Neural progenitor cell (in vitro differentiated cells): ENCODE measurements at regions not wholly inside any gene's neighbourhood (a gene's known extent, or its start where the extent isn't known, plus 50 kb on each side); places are given as distances from the start of the nearest gene placed in this dataset.

Source experiments
- DNase-seq: peaks from one replicate; pipeline ENCODE4 v3.0.0-alpha.2; 2016; ENCODE audit warnings: low spot score
- H2AFZ ChIP-seq: fragments of 200-600 bp; sonication (generic); replicated peaks from 2 replicates; pipeline ENCODE4 v1.6.1; 2016; ENCODE audit warnings: antibody characterized with exemption
- H3F3A ChIP-seq: fragments of 200-600 bp; sonication (generic); 2 replicates; pipeline ENCODE4 v1.6.1; 2016; ENCODE audit warnings: antibody characterized with exemption, low read depth
- H3K27ac ChIP-seq: fragments of 200-600 bp; sonication (generic); 2 replicates; pipeline ENCODE4 v1.5.1; 2016; ENCODE audit warnings: mild to moderate bottlenecking
- H3K27me3 ChIP-seq: fragments of 200-600 bp; sonication (generic); 2 replicates; pipeline ENCODE4 v1.6.1; 2016; ENCODE audit warnings: mild to moderate bottlenecking, moderate library complexity
- H3K36me3 ChIP-seq: fragments of 200-600 bp; sonication (generic); 2 replicates; pipeline ENCODE4 v1.5.1; 2016
- H3K4me1 ChIP-seq: fragments of 200-600 bp; sonication (generic); 2 replicates; pipeline ENCODE4 v1.6.1; 2016; ENCODE audit warnings: mixed run types
- H3K4me2 ChIP-seq: fragments of 200-600 bp; sonication (generic); 2 replicates; pipeline ENCODE4 v1.6.1; 2016
- H3K4me3 ChIP-seq: fragments of 200-600 bp; sonication (generic); 2 replicates; pipeline ENCODE4 v1.5.1; 2016
- H3K79me2 ChIP-seq: fragments of 200-600 bp; sonication (generic); 2 replicates; pipeline ENCODE4 v1.6.1; 2016; ENCODE audit warnings: low read depth
- H3K9ac ChIP-seq: fragments of 200-600 bp; sonication (generic); 2 replicates; pipeline ENCODE4 v1.6.1; 2016
- H3K9me3 ChIP-seq: fragments of 200-600 bp; sonication (generic); 2 replicates; pipeline ENCODE4 v1.5.1; 2016; ENCODE audit warnings: low read depth
- H4K20me1 ChIP-seq: fragments of 200-600 bp; sonication (generic); 2 replicates; pipeline ENCODE4 v1.6.1; 2016; ENCODE audit warnings: low read depth
- H3K27ac Mint-ChIP-seq: 3 replicates; pipeline ENCODE4 v1.8.0; 2021; ENCODE audit warnings: mixed read lengths
- H3K27me3 Mint-ChIP-seq: 2 replicates; pipeline ENCODE4 v1.8.0; 2022; ENCODE audit warnings: low read depth, mild to moderate bottlenecking, inconsistent platforms, moderate library complexity, mixed read lengths; ENCODE audit not compliant: insufficient read depth
- H3K36me3 Mint-ChIP-seq: 3 replicates; pipeline ENCODE4 v1.8.0; 2021; ENCODE audit warnings: mixed read lengths
- H3K4me1 Mint-ChIP-seq: 3 replicates; pipeline ENCODE4 v1.8.0; 2021; ENCODE audit warnings: mixed read lengths
- H3K4me3 Mint-ChIP-seq: 3 replicates; pipeline ENCODE4 v1.8.0; 2021; ENCODE audit warnings: mild to moderate bottlenecking, moderate library complexity, mixed read lengths
- H3K9me3 Mint-ChIP-seq: 3 replicates; pipeline ENCODE4 v1.8.0; 2020; ENCODE audit warnings: mixed read lengths
- CTCF ChIP-seq: fragments of 200-600 bp; sonication (generic); IDR thresholded peaks from 2 replicates; pipeline ENCODE4 v1.5.1; 2017; ENCODE audit warnings: antibody characterized with exemption, mild to moderate bottlenecking
- EZH2 ChIP-seq: fragments of 200-600 bp; sonication (generic); IDR thresholded peaks from 2 replicates; pipeline ENCODE4 v1.6.1; 2017; ENCODE audit warnings: antibody characterized with exemption, mild to moderate bottlenecking, moderate library complexity
- EZH2phosphoT487 ChIP-seq: fragments of 200-600 bp; sonication (generic); IDR thresholded peaks from 2 replicates; pipeline ENCODE4 v1.6.1; 2017; ENCODE audit warnings: antibody characterized with exemption

GRCh38 chr13:106291006-106291405 is 244.5 kb downstream of the EFNB2 start:
- H3K9me3 Mint-ChIP-seq: peaks cover 7% of the 10 kb centered on the region
- Histone ChIP-seq H3K9ac (no peak overlapping the region), H3K36me3 (no peaks in the 10 kb centered on the region), H3K4me2 (no peak overlapping the region), H3K79me2 (no peaks in the 10 kb centered on the region), H3K27me3 (no peaks in the 10 kb centered on the region), H3F3A (no peaks in the 10 kb centered on the region), H3K27ac (no peak overlapping the region), H3K9me3 (no peaks in the 10 kb centered on the region), H2AFZ (no peak overlapping the region), H4K20me1 (no peaks in the 10 kb centered on the region), H3K4me3 (no peak overlapping the region), H3K4me1 (peaks cover 18% of the 10 kb centered on the region)
- H3K4me3 Mint-ChIP-seq: no peak overlapping the region
- no peak overlapping the region for H3K27ac Mint-ChIP-seq
- no peak for DNase-seq
- peaks cover 3% of the 10 kb centered on the region for H3K27me3 Mint-ChIP-seq
- peaks cover 1% of the 10 kb centered on the region for H3K36me3 Mint-ChIP-seq
- TF ChIP-seq CTCF: no peak
- TF ChIP-seq EZH2phosphoT487: no peak
- TF ChIP-seq EZH2: no peak
- peaks cover 9% of the 10 kb centered on the region for H3K4me1 Mint-ChIP-seq

GRCh38 chr13:106287351-106287750 is 248.1 kb downstream of the EFNB2 start:
- H3K27ac Mint-ChIP-seq: no peak overlapping the region
- Histone ChIP-seq H3K36me3 (no peaks in the 10 kb centered on the region), H3F3A (no peaks in the 10 kb centered on the region), H3K27me3 (no peaks in the 10 kb centered on the region), H4K20me1 (no peaks in the 10 kb centered on the region), H2AFZ (peak overlapping the region; percentile 48), H3K79me2 (no peaks in the 10 kb centered on the region), H3K4me1 (peaks cover 13% of the 10 kb centered on the region), H3K4me2 (no peak overlapping the region), H3K27ac (no peak overlapping the region), H3K9me3 (no peaks in the 10 kb centered on the region), H3K4me3 (no peak overlapping the region), H3K9ac (no peak overlapping the region)
- H3K36me3 Mint-ChIP-seq: peaks cover 2% of the 10 kb centered on the region
- peaks cover 5% of the 10 kb centered on the region for H3K9me3 Mint-ChIP-seq
- H3K4me1 Mint-ChIP-seq: peaks cover 13% of the 10 kb centered on the region
- no peak overlapping the region for H3K4me3 Mint-ChIP-seq
- TF ChIP-seq CTCF (no peak), EZH2phosphoT487 (no peak), EZH2 (no peak)
- DNase-seq: no peak
- H3K27me3 Mint-ChIP-seq: peaks cover 3% of the 10 kb centered on the region

GRCh38 chr13:106286811-106287210 is 248.7 kb downstream of the EFNB2 start:
- H3K9me3 ChIP-seq: no peaks in the 10 kb centered on the region
- H2AFZ ChIP-seq: peak overlapping the region; percentile 48
- no peaks in the 10 kb centered on the region for H3K27me3 ChIP-seq
- Mint-ChIP-seq H3K36me3 (peaks cover 3% of the 10 kb centered on the region), H3K4me3 (no peak overlapping the region), H3K27ac (peak overlapping the region; percentile 65), H3K27me3 (peaks cover 3% of the 10 kb centered on the region), H3K4me1 (peaks cover 13% of the 10 kb centered on the region), H3K9me3 (peaks cover 7% of the 10 kb centered on the region)
- TF ChIP-seq EZH2phosphoT487 (no peak), EZH2 (no peak), CTCF (no peak)
- H3K79me2 ChIP-seq: no peaks in the 10 kb centered on the region
- DNase-seq: peak; percentile 42
- H4K20me1 ChIP-seq: no peaks in the 10 kb centered on the region
- H3K27ac ChIP-seq: no peak overlapping the region
- H3K4me1 ChIP-seq: peaks cover 13% of the 10 kb centered on the region
- no peaks in the 10 kb centered on the region for H3K36me3 ChIP-seq
- H3K4me3 ChIP-seq: no peak overlapping the region
- peak overlapping the region; percentile 46 for H3K4me2 ChIP-seq
- H3K9ac ChIP-seq: no peak overlapping the region
- H3F3A ChIP-seq: no peaks in the 10 kb centered on the region

- H3K4me1 Mint-ChIP-seq: peaks cover 15% of the 10 kb centered on the region
- H3K79me2 ChIP-seq: no peaks in the 10 kb centered on the region
- no peak overlapping the region for H3K4me3 ChIP-seq
- no peak overlapping the region for H3K4me2 ChIP-seq
- DNase-seq: no peak
- H3K9ac ChIP-seq: no peak overlapping the region
- H2AFZ ChIP-seq: no peak overlapping the region
- peaks cover 16% of the 10 kb centered on the region for H3K4me1 ChIP-seq
- no peak overlapping the region for H3K27ac ChIP-seq
- H4K20me1 ChIP-seq: no peaks in the 10 kb centered on the region
- no peaks in the 10 kb centered on the region for H3K36me3 ChIP-seq
- no peak overlapping the region for H3K4me3 Mint-ChIP-seq
- H3K9me3 ChIP-seq: no peaks in the 10 kb centered on the region
- H3F3A ChIP-seq: no peaks in the 10 kb centered on the region
- H3K9me3 Mint-ChIP-seq: peaks cover 3% of the 10 kb centered on the region
- TF ChIP-seq EZH2phosphoT487 (no peak), CTCF (no peak), EZH2 (no peak)
- H3K27ac Mint-ChIP-seq: no peak overlapping the region
- peaks cover 2% of the 10 kb centered on the region for H3K27me3 Mint-ChIP-seq
- peaks cover 3% of the 10 kb centered on the region for H3K36me3 Mint-ChIP-seq
- H3K27me3 ChIP-seq: no peaks in the 10 kb centered on the region
Observed at GRCh38 chr13:106284358-106284757, 251.1 kb downstream of the EFNB2 start.
